Caco-2 (cell line): ENCODE measurements at regions not wholly inside any gene's neighbourhood (a gene's known extent, or its start where the extent isn't known, plus 50 kb on each side); places are given as distances from the start of the nearest gene placed in this dataset.

Experiments
- BruUV-seq: library from RNA; stranded (reverse); fragments of 400-500 nt; replicated peaks from 2 replicates; lab custom pipeline; 2021; lab: Mats Ljungman, UMichigan
- CTCF ChIA-PET: fragments of 300-600 bp; sonication (Branson Sonifier 250); formaldehyde crosslinking; loops from one replicate; lab custom pipeline; 2022; ENCODE audit warnings: antibody characterized with exemption; lab: Charles Lee
- POLR2A ChIA-PET: fragments of 300-600 bp; sonication (Branson Sonifier 250); formaldehyde crosslinking; loops from one replicate; lab custom pipeline; 2022; ENCODE audit warnings: antibody characterized with exemption; lab: Charles Lee
- DNase-seq, 2 experiments: peaks; one replicate each; pipeline versions ENCODE4 v3.0.0 to v3.0.0-alpha.2; 2020 to 2022
- H3K27me3 ChIP-seq: replicated peaks from 2 replicates; pipeline ENCODE4 v1.6.0; 2011; ENCODE audit warnings: low read length; ENCODE audit not compliant: control insufficient read depth, insufficient read depth
- H3K36me3 ChIP-seq: 2 replicates; pipeline ENCODE4 v1.5.1; 2011; ENCODE audit warnings: low read length; ENCODE audit not compliant: control insufficient read depth, insufficient read depth
- H3K4me1 ChIP-seq: fragments of 250-450 bp; sonication (Bioruptor Pico); 2 replicates; pipeline ENCODE4 v1.5.1; 2020; ENCODE audit warnings: mild to moderate bottlenecking
- H3K4me3 ChIP-seq: 2 replicates; pipeline ENCODE4 v1.5.1; 2011; ENCODE audit warnings: low read depth, mild to moderate bottlenecking, control low read depth, low read length
- H3K9me3 ChIP-seq: fragments of 250-450 bp; sonication (Bioruptor Pico); 2 replicates; pipeline ENCODE4 v1.5.1; 2020; ENCODE audit warnings: mild to moderate bottlenecking, moderate library complexity
- H3K27ac Mint-ChIP-seq: one replicate; pipeline ENCODE4 v1.8.0; 2022; ENCODE audit warnings: mixed read lengths; ENCODE audit not compliant: unreplicated experiment
- H3K27me3 Mint-ChIP-seq: one replicate; pipeline ENCODE4 v1.8.0; 2022; ENCODE audit warnings: mixed read lengths; ENCODE audit not compliant: insufficient read depth, unreplicated experiment
- H3K36me3 Mint-ChIP-seq: one replicate; pipeline ENCODE4 v1.8.0; 2022; ENCODE audit warnings: mild to moderate bottlenecking, mixed read lengths; ENCODE audit not compliant: insufficient read depth, unreplicated experiment
- H3K4me1 Mint-ChIP-seq: one replicate; pipeline ENCODE4 v1.8.0; 2022; ENCODE audit warnings: low read depth, mixed read lengths; ENCODE audit not compliant: unreplicated experiment
- H3K4me3 Mint-ChIP-seq: one replicate; pipeline ENCODE4 v1.8.0; 2022; ENCODE audit warnings: mild to moderate bottlenecking, moderate library complexity, mixed read lengths; ENCODE audit not compliant: unreplicated experiment
- H3K9me3 Mint-ChIP-seq: one replicate; pipeline ENCODE4 v1.8.0; 2022; ENCODE audit warnings: mixed read lengths; ENCODE audit not compliant: unreplicated experiment
- intact Hi-C: fragments of 100-400 bp; cut with micrococcal nuclease; formaldehyde crosslinking; loops from one replicate; pipeline ENCODE4 v1.10.0; 2022; ENCODE audit not compliant: unreplicated experiment
- TF ChIP-seq, protein P1 (sequence below), 2 experiments: fragments of 200-600 bp in 1 of 2; IDR thresholded peaks; 1 replicate in 1 of 2; 2 replicates in 1 of 2; pipeline versions ENCODE4 v1.5.1 to v1.8.0; 2011 to 2022; ENCODE audit warnings: antibody characterized with exemption in 1 of 2, control low read depth in 1 of 2, inconsistent platforms in 1 of 2, low read depth in 1 of 2, low read length in 1 of 2, mild to moderate bottlenecking in 1 of 2, moderate library complexity in 1 of 2; ENCODE audit not compliant: insufficient read depth in 1 of 2, severe bottlenecking in 1 of 2, unreplicated experiment in 1 of 2

- DNase-seq = no peak
- TF ChIP-seq, protein P1, sequence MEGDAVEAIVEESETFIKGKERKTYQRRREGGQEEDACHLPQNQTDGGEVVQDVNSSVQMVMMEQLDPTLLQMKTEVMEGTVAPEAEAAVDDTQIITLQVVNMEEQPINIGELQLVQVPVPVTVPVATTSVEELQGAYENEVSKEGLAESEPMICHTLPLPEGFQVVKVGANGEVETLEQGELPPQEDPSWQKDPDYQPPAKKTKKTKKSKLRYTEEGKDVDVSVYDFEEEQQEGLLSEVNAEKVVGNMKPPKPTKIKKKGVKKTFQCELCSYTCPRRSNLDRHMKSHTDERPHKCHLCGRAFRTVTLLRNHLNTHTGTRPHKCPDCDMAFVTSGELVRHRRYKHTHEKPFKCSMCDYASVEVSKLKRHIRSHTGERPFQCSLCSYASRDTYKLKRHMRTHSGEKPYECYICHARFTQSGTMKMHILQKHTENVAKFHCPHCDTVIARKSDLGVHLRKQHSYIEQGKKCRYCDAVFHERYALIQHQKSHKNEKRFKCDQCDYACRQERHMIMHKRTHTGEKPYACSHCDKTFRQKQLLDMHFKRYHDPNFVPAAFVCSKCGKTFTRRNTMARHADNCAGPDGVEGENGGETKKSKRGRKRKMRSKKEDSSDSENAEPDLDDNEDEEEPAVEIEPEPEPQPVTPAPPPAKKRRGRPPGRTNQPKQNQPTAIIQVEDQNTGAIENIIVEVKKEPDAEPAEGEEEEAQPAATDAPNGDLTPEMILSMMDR (IDR thresholded peaks at IDR 0.05; ENCODE audit: insufficient read depth in 1 of 2, low read depth in 1 of 2, low read length in 1 of 2, severe bottlenecking in 1 of 2, unreplicated experiment in 1 of 2) = no peak
- Histone ChIP-seq H3K4me1 (no peaks in the 10 kb centered on the region), H3K9me3 (no peaks in the 10 kb centered on the region), H3K4me3 (no peak overlapping the region), H3K27me3 (no peaks in the 10 kb centered on the region; the same call in 1 of the 2 replicates), H3K36me3 (no peaks in the 10 kb centered on the region)
- Mint-ChIP-seq H3K27ac (no peak overlapping the region), H3K27me3 (peaks cover 4% of the 10 kb centered on the region), H3K4me1 (no peaks in the 10 kb centered on the region), H3K4me3 (no peak overlapping the region), H3K9me3 (no peaks in the 10 kb centered on the region), H3K36me3 (no peaks in the 10 kb centered on the region)
- BruUV-seq = no TSS peak
- ChIA-PET CTCF (no interaction called here), POLR2A (no interaction called here)
- intact Hi-C loops = no loop called here
These were observed 541.9 kb upstream of the EEF2KMT start for GRCh38 chr16:5639531-5639930.

DNA sequence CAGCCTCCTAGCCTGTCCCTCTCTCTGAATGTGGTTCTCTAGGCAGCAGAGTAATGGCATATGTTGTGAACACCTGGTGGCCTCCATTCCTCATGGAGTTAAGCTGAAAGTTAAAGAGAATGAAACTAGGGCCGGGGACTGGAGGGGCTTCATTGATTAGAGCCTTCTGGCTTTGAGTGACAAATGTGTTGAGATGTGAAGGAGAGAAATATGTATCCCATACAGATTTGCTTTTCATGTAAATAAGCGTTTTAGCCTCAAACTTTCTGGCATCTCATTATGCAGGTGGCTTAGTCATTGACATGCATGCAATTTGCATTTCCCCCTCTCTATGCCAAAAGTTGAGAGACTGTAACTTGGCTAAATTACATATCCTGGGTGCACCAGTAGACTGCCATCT is 537.7 kb upstream of the EEF2KMT start:
- Histone ChIP-seq H3K4me1 (no peaks in the 10 kb centered on the region), H3K27me3 (no peaks in the 10 kb centered on the region), H3K4me3 (no peak overlapping the region), H3K9me3 (no peaks in the 10 kb centered on the region), H3K36me3 (no peaks in the 10 kb centered on the region)
- no peak for DNase-seq
- ChIA-PET POLR2A (no interaction called here), CTCF (no interaction called here)
- H3K27ac Mint-ChIP-seq = no peak overlapping the region
- H3K36me3 Mint-ChIP-seq = no peaks in the 10 kb centered on the region
- H3K4me3 Mint-ChIP-seq = no peak overlapping the region
- no peaks in the 10 kb centered on the region for H3K27me3 Mint-ChIP-seq
- no peaks in the 10 kb centered on the region for H3K4me1 Mint-ChIP-seq
- TF ChIP-seq, protein P1 (IDR thresholded peaks at IDR 0.05; ENCODE audit: insufficient read depth in 1 of 2, low read depth in 1 of 2, low read length in 1 of 2, severe bottlenecking in 1 of 2, unreplicated experiment in 1 of 2) = no peak
- intact Hi-C loops = no loop called here
- BruUV-seq = no TSS peak
- H3K9me3 Mint-ChIP-seq = no peaks in the 10 kb centered on the region

GRCh38 chr16:5634666-5635180 is 537.1 kb upstream of the EEF2KMT start:
- no peak for DNase-seq

More at GRCh38 chr16:5634666-5635180, 537.1 kb upstream of the EEF2KMT start:
- H3K9me3 Mint-ChIP-seq = no peaks in the 10 kb centered on the region
- intact Hi-C loops = no loop called here
- H3K4me1 Mint-ChIP-seq = no peaks in the 10 kb centered on the region
- H3K27me3 Mint-ChIP-seq = no peaks in the 10 kb centered on the region
- Histone ChIP-seq H3K4me1 (no peaks in the 10 kb centered on the region), H3K27me3 (no peaks in the 10 kb centered on the region), H3K4me3 (no peak overlapping the region), H3K36me3 (no peaks in the 10 kb centered on the region), H3K9me3 (no peaks in the 10 kb centered on the region)
- no peak overlapping the region for H3K4me3 Mint-ChIP-seq
- BruUV-seq = no TSS peak
- TF ChIP-seq, protein P1 (IDR thresholded peaks at IDR 0.05; ENCODE audit: insufficient read depth in 1 of 2, low read depth in 1 of 2, low read length in 1 of 2, severe bottlenecking in 1 of 2, unreplicated experiment in 1 of 2) = no peak
- no peak overlapping the region for H3K27ac Mint-ChIP-seq
- no peaks in the 10 kb centered on the region for H3K36me3 Mint-ChIP-seq
- ChIA-PET CTCF (no interaction called here), POLR2A (no interaction called here)
